M059J (cell line): ENCODE measurements at regions not wholly inside any gene's neighbourhood (a gene's known extent, or its start where the extent isn't known, plus 50 kb on each side); places are given as distances from the start of the nearest gene placed in this dataset.
A peak's percentile ranks its signal among the peaks of the same experiment; 100 is the strongest.
"Not testable (repeated sequence)": the region's sequence is repeated elsewhere in the genome, so short reads cannot be mapped to it uniquely, and the experiment has no call there.

ENCODE experiments used
- DNase-seq: peaks from one replicate; pipeline ENCODE4 v3.0.0-alpha.2; 2012; ENCODE audit warnings: low read depth

GRCh38 chr3:162538906-162539305 is 1042.3 kb downstream of the OTOL1 start:
- DNase-seq = no peak

- DNase-seq = no peak
Measured at GRCh38 chr3:162540421-162540820, 1043.8 kb downstream of the OTOL1 start.

- DNase-seq = no peak
Measured at GRCh38 chr3:162541923-162542322, 1045.3 kb downstream of the OTOL1 start.

GRCh38 chr3:162544246-162544645 is 1047.6 kb downstream of the OTOL1 start:
- DNase-seq = no peak

- DNase-seq = no peak
Measured at GRCh38 chr3:162546910-162547309, 1050.3 kb downstream of the OTOL1 start.

- DNase-seq = no peak
Measured at GRCh38 chr3:162547321-162547720, 1050.7 kb downstream of the OTOL1 start.

GRCh38 chr3:162555761-162556160 is 1059.2 kb downstream of the OTOL1 start:
- DNase-seq = no peak

GRCh38 chr3:162558016-162558415 is 1061.4 kb downstream of the OTOL1 start:
- no peak for DNase-seq

- DNase-seq = no peak
Measured at GRCh38 chr3:162568706-162569105, 1072.1 kb downstream of the OTOL1 start.

- no peak for DNase-seq
Measured at GRCh38 chr3:162569314-162569713, 1072.7 kb downstream of the OTOL1 start.

- DNase-seq = no peak
Measured at GRCh38 chr3:162584986-162585385, 1088.4 kb downstream of the OTOL1 start.

GRCh38 chr3:162586591-162586990 is 1090.0 kb downstream of the OTOL1 start:
- peak; percentile 44 for DNase-seq

- DNase-seq = no peak
Measured at GRCh38 chr3:162597226-162597625, 1100.6 kb downstream of the OTOL1 start.

GRCh38 chr3:162598500-162598899 is 1101.9 kb downstream of the OTOL1 start:
- DNase-seq = peak; percentile 5

- DNase-seq = not testable (repeated sequence)
Measured at GRCh38 chr3:162599742-162600141, 1103.1 kb downstream of the OTOL1 start.

GRCh38 chr3:162601101-162601670 is 1104.6 kb downstream of the OTOL1 start:
- no peak for DNase-seq

GRCh38 chr3:162602619-162603018 is 1106.0 kb downstream of the OTOL1 start:
- DNase-seq = peak; percentile 11

GRCh38 chr3:162605651-162606204 is 1109.1 kb downstream of the OTOL1 start:
- peak; percentile 31 for DNase-seq

GRCh38 chr3:162610261-162610660 is 1113.7 kb downstream of the OTOL1 start:
- no peak for DNase-seq

- DNase-seq = no peak
Measured at GRCh38 chr3:162612991-162613390, 1116.4 kb downstream of the OTOL1 start.

- no peak for DNase-seq
Measured at GRCh38 chr3:162626172-162626571, 1129.6 kb downstream of the OTOL1 start.

- DNase-seq = no peak
Measured at GRCh38 chr3:162628531-162628930, 1131.9 kb downstream of the OTOL1 start.

GRCh38 chr3:162629372-162629771 is 1132.8 kb downstream of the OTOL1 start:
- no peak for DNase-seq

GRCh38 chr3:162632672-162633071 is 1136.1 kb downstream of the OTOL1 start:
- DNase-seq = peak; percentile 9
